ENCODE measurements at regions not wholly inside any gene's neighbourhood (a gene's known extent, or its start where the extent isn't known, plus 50 kb on each side); places are given as distances from the start of the nearest gene placed in this dataset.

DNA sequence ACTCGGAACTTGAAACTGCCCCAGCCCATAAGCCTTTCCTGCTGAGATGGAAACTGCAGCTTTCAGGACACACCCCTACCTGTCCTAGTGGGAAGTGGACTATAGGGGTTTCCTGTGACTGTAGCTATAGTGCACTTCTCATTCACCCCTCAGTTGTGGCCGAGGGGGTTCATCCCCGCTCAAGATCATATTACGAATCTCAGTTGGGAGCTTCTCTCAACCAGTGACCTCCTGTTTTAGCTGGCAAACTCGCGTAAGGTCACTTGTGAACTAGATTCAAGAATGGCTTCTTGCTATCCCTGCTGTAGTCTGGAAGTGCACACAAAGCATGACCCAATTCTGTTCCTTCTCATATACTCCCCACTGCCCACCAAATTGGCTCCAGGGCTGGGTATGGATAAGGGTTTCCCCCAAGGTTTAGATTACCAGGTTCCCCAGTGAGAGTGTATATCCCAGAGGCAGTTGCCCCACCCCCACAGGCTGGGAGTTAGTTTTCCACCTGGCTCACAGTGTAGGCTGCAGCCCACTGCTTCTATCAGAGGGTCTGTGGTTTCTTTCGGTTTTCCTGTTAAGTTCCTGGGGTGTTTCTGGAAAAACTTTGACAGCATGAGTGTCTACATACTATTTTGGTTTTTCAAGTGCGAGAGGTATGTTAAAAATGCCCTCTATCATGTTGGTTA, 812.9 kb downstream of the JRKL start:
- DNase-seq, result no peak

DNA sequence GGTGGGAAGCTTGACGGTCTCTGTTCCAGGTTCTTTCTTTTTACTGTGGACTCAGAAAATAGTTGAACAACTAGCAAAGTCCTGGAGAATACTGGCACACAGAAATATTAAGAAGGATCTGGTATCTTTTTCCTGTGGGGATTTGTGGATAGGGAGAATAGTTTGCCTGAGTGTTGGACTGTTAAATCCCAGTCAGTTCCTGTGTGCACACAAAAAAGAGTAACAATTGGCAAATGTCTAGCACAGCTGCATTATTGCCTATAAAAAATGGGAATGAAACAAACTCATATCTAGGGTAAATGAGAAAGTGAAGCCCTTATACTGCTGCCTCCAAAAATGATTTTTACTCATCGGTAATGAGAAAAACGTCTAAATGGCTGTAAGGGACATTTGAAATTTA, 828.2 kb downstream of the JRKL start:
- no peak for DNase-seq

DNA sequence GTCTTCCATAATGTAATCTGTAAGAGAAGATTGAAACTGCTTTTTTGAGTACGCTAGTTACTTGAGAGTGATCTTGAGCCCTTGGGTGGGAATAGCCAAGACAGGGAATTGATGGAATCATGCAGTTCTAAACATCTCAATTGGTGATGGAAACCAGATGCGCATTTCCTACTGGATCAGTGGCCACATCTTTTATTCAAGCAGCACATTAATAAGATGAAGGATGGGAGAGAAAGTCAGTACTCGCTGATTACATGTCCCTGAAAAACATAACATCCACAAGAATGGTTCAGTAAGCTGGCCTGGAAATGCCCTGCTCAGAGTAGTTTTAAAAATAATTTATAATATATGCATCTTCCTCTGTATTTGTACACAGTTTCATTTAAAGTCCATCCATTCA, 833.8 kb downstream of the JRKL start:
- DNase-seq, result no peak

DNA sequence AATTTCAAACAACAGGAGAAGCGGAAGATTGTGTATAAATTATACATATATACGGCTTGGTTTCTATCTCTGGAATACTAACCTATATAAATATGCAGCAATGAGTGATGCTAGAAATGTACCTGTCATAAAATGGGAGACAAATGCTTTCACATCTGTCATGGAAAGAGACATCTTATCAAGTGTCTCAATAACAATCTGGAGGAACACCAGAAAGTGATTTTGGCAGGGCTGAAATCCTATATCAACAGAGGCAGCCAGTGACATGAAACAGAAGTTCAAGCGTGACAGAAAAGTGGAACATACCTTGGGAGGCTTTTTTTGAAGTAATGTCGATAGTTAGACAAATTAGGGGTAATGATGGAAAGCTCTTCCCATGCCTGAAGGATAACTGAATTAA, 834.6 kb downstream of the JRKL start:
- DNase-seq, result no peak

DNA sequence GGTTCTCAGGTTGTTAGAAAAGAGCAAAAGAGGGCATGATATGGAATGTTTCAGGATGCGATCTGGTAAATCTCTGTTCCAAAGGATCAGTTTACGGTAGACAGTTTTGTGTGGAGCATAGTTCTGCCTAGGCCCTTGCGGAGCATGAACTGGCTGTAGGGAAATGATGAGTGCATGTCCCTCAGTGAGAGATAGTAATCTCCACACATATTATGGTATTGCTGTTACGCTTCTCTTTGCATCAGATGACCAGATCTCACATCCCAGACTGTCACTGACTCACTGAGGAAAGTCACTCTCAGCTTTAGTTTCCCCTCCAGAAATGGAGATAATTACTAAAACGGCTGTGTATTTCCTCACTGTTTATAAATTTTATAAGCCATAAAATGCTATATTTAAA, 836.0 kb downstream of the JRKL start:
- no peak for DNase-seq

DNA sequence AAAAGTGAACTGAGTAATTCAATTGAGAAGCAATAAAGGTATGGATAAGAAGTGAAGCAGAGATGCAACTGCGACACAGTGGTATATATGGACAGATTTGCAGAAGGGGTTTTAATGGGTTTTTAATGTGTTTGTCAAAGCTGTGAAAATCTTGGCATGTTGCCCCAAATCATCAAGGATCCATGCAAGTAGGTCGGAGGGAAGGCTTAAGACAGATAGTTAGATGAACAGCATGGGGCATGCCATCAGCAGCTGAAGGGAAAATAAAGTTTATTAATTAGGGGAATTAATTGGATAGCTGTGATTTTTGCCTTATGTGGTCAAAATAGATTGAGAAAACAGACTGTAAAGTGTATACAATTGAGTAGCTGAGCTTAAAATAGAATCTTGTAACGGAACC, 840.1 kb downstream of the JRKL start:
- DNase-seq, result no peak

DNA sequence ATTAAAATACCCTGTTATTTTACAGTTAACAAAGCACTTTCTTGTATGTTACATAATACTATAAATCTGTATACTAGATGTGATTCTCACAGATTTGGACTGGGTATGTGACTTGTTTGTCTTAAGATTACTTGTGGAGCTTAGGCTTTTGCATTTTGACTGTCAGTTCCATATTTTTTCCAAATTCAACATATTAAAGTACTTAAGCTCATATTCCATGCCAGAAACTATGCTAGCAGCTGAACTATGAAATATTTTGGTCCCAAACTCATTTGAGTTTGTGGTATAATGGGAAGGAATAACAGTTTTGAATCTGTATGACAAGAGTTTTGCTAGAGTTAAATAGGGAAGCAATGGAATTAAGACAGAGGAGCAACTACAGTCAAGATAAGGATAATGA, 841.4 kb downstream of the JRKL start:
- DNase-seq, result no peak

DNA sequence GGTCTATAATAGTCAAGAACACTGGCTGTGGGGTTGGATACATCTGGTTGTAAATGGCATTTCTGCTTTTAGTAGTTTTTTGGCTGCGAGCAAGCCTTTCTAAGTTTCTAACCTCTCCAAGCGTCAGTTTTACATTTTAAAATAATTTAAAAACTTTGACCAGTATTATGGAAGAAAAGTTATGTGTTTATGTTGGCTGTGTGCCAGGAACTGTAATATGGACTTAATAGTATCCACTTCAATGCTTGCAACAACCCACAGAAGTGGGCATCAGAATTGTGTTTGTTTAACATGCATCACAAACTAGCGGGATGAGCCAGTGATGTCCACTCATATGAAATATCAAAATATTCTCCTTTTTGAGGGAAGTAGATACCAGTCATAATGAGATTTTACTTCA, 844.2 kb downstream of the JRKL start:
- DNase-seq, result no peak

DNA sequence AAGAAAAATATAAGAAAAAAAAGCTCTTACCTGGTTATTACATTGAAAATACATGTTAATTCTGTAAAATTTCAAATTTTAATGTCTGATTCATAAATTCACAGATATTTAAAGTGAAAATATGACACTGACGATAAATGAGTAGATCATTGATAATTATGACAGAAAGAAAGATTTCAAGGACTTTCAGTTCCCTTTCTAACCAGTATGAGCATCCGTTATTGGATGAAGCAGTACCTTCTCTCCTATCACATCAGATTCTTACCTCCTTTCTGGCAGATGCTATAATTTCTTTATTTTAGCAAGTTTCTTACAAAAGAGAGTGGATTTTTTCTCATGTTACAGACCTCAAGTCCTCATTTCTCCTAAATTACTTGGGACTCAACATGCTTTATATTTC, 847.3 kb downstream of the JRKL start:
- no peak for DNase-seq

DNA sequence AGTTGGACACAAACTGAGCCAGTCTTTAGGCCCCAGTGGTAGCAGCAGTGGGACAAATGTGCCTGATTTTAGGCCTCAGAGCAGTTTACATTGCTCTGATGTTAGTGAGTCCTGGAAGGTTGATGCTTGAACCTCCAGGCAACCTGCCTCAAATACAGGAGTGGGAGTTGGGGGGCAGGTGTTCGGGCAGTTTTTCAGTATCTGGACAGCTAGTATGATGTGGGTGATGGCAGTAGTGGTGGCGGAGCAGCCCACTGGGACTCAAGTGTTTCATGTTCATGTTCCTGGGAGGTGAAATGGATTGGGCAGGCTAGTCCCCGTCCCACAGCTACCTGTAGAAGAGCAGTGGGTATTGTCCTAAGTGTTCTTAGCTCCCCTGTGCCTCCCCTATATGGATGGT, 857.8 kb downstream of the JRKL start:
- no peak for DNase-seq

DNA sequence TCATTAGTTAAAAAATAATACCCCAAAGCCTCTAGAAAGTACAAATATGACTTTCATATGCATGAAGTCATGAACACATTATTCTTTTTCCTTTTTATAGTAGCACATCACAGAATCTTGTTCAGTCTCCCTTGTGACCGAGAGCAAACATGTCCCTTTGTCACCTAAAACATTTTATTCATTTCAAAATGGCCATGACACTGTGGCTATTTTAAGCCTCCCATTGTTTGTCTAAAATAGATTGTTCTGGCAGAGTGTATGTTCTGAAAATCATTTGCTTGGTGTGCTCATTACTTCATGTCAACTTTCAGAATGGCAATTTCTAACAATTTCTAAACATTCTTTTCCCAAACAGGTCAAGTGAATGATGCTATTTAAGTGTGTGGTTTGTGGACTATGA, 865.0 kb downstream of the JRKL start:
- DNase-seq, result no peak

DNA sequence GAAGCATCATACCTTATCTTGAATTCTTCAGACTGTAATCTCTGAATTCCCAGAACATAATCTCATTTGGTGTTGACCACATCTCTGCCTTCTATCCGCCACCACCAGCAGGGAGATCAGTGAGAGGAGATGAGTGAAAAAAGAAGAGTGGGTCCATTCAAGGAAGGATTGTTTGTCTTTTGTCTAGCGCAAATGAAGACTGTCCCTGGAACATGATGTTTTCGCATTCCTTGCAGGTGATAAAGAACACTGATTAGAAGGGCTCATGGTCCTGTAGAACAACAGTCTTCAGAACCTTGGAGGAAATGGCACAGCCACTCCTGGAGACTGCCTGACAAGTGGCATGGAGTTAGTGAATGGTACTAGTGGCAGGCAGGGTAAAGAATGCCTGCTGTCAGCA, 869.6 kb downstream of the JRKL start:
- no peak for DNase-seq

DNA sequence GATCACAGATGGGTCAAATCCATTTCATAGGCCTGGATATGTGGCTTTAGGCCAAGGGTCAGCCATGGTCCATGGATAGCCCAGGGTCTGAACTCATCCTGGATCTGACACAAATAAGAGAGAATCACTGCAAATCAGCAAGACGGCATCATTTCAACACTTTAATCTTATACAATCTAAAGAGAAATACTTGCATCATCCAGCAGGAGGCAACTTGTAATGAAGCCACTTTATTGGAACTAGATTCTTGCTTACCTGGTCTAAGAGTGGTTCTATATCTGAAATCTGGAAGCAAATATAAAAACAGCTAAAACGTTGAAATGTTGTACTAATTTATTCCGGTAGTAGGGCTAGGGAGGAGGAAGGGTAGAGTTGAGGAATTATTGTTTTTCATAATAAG, 870.1 kb downstream of the JRKL start:
- DNase-seq, result no peak

DNA sequence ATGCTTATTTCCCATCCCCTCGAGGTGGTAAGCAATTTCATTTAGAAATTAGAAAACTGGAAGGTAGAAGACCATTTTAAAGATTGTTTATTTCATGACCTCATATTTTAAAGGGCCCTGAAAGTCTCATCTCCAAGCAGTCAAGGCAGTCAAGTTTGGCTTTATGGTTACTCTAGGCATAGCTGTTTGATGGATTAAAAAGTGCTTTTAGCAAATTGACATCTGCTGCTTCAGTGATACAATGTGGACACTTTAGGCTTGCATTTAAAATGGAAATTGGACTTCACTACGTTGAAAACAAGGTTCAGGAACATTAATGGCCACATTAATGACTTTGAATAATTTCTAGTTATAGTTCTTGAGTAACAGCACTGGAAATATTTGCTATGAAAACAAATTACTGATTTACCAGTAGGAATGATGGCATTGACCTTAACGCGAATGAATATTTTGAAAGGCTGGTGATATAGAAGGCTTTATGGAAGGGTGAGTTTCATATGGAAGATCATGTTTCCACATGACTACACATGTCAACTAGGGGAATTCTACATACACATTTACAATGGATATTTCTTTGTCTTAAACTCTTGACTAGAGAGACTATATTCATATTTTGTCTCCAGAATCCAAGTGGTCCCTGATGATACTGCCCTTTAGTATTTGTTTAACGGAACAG, 873.5 kb downstream of the JRKL start:
- DNase-seq, result no peak

DNA sequence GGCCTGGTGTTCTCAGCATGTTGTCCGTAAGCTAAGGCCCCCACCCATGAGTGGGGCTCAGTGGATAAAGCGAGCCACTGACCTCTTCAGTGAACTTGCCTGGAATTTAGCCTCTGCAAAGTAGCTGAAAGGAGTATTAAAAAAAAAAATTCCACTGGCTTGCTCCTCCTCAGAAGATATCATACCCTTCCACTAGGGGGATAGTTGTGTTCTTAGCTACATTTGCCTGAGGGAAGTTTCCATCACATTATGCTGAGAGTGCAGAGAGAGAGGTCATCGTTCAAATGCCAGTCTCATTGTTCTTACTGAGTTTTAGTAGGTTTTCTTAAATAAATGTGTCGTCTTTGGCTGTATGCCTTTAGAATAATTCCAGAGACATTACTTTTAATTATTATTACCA, 879.7 kb downstream of the JRKL start:
- no peak for DNase-seq

DNA sequence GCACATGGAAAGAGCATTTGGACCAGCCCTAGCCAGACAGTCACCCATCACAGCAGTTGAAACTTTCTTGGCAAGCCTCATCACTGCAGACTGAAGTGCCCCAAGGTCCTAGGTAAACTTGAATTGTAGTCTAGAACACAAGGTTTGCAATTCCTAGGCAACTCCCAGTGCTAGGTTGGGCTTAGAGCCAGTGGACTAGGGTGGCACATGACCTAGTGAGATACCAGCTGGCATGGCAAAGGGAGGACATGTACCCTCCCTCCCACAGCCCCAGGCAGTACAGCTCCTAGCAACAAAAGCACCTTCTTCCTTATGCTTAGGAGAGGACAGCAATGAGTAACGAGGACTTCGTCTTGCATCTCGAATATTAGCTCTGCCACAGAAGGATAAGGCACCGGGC, 889.5 kb downstream of the JRKL start:
- DNase-seq, result no peak

DNA sequence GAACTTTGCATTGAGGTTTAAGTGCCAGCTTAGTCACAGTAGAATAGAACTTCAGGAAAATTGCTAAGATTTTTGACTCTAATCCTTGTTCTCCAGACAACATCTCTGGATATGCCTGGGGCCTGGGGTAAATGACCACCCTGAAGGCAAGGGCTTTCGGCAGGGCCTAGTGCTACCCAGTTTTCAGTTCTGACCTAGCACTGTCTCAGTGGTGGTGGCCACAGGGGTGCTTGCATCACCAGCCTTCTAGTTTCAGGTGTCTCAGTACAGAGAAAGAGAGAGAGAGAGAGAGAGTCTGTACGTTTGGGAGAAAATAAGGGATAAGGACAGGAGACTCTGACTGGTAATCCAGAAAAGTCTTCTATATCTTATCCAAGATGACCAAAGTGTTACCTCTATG, 890.5 kb downstream of the JRKL start:
- no peak for DNase-seq

DNA sequence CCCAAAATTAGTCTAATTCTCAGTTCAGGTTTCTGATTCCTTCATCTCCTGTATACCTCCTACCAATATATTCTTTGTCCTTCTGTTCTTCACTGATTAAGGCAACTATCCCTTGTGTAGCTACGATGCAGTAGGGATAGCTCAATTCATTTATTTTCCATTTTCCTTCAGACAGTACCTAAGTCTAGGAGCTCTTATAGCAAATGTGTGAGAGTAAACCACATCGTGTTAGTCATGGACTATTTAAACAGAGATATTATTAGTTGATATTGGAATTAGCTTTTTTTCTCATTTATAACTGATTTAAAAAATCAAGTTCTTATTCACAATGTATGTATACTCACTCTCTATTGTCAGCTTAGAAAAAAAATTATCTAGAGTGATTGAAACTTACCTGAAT, 900.0 kb downstream of the JRKL start:
- DNase-seq, result no peak

DNA sequence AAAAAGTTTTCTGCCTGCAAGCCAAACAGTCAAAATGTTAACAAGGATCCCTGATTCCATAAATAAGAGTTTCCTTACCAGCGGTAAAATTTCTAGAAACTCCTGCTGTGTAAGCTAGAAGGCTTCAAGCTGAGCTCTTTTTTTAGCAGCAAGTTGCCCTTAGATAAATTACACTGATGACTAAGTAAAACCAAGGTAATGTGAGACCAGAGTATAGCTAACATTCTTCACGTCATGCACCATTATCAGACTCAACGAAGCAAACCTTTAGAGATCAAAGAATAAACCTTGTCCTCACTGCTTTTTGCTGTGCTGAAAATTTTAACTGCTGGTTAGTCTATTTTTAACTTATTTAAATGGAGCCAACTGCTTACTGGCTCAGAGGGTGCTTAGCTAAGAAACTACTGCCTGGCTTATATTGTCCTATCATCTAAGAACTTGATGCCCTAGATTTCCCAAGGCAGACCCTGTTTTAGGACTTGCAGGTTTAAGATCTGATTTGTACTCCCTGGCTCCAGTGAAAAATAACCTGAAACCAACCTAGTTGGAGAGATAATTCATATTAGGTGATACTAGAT, 900.7 kb downstream of the JRKL start:
- DNase-seq, result no peak

DNA sequence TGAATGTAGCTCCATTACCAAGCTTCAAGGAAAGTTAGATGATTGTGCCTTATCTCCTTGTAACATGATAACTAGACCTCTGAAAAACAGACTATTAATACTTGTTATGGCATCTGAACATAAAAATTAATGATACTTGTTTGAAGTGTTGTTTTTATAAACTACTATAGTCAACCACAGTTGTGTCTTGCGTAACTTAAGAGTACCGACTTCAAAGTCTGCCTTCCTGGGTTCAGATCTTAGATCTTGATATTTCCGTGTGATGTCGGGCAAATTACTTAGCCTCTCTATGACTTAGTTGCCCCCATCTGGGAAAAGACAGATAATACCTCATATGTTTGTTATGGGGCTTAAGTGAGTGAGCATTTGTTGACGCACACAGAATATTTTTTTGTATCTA, 906.5 kb downstream of the JRKL start:
- no peak for DNase-seq

DNA sequence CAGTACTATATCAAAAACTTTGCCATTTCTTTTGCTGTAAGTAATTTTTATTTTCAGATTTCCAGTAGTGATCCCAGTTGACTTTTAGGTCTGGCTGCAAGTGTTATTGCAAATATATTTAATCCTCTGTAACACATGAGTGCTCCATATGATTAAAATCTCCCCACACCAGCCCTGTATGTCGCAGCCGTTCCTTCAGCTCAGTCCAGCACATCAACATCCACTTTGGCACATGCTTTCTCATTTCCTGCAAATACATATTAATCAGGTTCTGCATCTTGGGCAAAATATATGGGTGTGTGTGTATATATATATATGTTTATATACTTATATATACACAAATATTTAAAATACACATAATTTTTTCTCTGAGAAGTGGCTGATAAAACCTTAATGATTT, 919.5 kb downstream of the JRKL start:
- no peak for DNase-seq

DNA sequence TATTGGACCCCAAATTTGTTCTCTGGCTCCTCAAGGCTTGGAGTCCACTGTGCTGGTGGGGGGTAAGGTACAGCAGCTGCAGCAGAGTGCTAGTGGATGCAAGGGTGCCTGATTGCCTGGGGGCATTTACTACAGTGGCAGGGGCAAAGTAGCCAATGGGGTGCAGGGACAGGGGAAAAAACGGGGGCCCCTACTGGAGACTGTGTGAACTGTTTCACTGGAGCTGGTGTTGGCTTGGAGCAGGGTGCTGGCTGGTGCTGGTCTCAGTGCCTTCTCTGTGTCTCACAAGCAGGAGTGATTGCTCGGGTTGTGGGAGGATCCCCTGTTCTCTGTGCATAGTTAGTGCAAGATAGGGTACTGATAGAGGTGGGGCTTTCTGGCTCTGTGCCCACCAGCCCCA, 935.9 kb downstream of the JRKL start:
- no peak for DNase-seq

DNA sequence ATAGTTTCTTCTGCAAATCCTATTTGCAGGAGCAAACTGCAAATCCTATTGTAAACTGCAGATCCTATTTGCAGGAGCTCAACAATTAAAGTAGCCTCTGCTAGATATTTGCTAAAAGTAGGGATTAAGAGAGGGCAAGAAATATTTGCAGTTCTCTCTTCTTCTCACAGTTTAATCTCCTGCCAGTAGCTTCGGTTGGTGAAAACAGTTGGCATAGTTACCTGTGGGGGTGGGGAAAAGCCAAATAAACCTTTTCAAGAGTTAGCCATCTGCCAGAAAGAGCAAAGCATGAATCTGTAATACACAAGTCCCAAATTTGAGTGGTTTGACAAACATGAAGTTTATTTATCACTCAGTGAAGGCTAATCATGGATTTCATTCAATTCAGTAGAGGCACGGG, 942.5 kb downstream of the JRKL start:
- no peak for DNase-seq

DNA sequence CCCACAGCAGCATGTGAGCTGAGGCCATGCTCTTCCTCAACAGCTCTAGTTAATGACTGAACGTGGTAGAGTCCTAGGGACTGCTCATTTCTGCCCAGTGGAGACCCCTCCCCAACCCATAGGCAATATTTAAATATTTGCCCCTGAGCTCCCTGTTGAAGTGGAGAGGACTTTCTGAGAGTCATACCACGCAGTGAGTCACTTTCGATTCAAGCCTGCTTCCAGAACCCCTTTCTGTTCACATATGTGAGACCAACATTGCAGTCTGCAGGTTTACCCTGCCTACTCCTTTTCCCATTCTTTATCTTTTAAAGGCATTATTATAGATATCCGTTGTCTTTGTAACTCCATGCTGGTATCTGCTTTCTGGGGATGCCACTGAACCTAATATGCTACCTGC, 946.3 kb downstream of the JRKL start:
- DNase-seq, result no peak

DNA sequence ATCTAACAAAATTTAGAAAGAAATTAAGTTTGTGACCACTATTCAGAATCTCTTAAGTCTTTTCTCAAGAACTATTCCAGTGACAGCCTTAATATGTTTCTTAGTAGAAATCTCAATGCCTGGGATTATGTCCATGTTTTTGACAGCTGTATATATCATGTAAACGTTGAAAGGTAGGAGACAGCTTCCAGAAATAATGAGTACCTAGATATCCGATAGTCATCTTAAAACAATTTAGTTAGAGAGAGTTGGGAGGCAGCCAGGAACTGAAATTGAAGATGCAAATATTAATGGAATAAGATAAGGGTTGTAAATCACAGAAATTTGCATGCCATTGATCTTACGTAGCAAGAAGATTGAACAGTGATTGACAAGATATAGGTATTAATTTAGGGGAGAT, 955.2 kb downstream of the JRKL start:
- DNase-seq, result no peak
